Right cardiac atrium (tissue), 5 donors: ENCODE measurements at regions not wholly inside any gene's neighbourhood (a gene's known extent, or its start where the extent isn't known, plus 50 kb on each side); places are given as distances from the start of the nearest gene placed in this dataset.

ENCODE experiments used
- ATAC-seq, 2 donors: fragments of 200-7000 bp; cut with Tn5 transposase; one replicate each; pipeline versions ENCODE4 v1.8.0 to v1.9.1; 2020; ENCODE audit warnings: moderate library complexity in 2 of 2, mild to moderate bottlenecking in 1 of 2
- DNase-seq, 3 donors: peaks; one replicate each; pipeline ENCODE4 v3.0.0-alpha.2; 2020
- H3K27ac ChIP-seq: one replicate; pipeline ENCODE4 v1.5.1; 2013; ENCODE audit warnings: mild to moderate bottlenecking, low read length, control low read depth, moderate library complexity
- H3K27me3 ChIP-seq: one replicate; pipeline ENCODE4 v1.6.1; 2013; ENCODE audit not compliant: control insufficient read depth, insufficient read depth
- H3K4me1 ChIP-seq: one replicate; pipeline ENCODE4 v1.6.1; 2013; ENCODE audit warnings: low read length; ENCODE audit not compliant: control insufficient read depth, insufficient read depth
- H3K4me3 ChIP-seq: one replicate; pipeline ENCODE4 v1.5.1; 2013; ENCODE audit warnings: low read length, control low read depth
- H3K9me3 ChIP-seq: one replicate; pipeline ENCODE4 v1.6.1; 2013; ENCODE audit warnings: low read length; ENCODE audit not compliant: control insufficient read depth
- WGBS: extraction: QIAGEN DNeasy Blood & Tissue Kit; methylation state at CpG from one replicate; pipeline ENCODE4 v1.1.7; 2013; 5-methylcytosine and 5-hydroxymethylcytosine counted together
- intact Hi-C, 4 donors: fragments of 100-400 bp; cut with DNase I; formaldehyde crosslinking; loops; one replicate each; pipeline versions ENCODE4 v1.11.0 to v1.14.0; 2022 to 2023
- donor health status: healthy with polysubstance abuse.
- donor health status: DM: no; HTN: yes; CAD: no.
- donor health status: DM: no; HTN: no; CAD: no.
- donor health status: DM: no; HTN: yes; CAD: no; lungs with severe emphysema.
- donor health status: DM: yes; HTN: yes; CAD: no.

DNA sequence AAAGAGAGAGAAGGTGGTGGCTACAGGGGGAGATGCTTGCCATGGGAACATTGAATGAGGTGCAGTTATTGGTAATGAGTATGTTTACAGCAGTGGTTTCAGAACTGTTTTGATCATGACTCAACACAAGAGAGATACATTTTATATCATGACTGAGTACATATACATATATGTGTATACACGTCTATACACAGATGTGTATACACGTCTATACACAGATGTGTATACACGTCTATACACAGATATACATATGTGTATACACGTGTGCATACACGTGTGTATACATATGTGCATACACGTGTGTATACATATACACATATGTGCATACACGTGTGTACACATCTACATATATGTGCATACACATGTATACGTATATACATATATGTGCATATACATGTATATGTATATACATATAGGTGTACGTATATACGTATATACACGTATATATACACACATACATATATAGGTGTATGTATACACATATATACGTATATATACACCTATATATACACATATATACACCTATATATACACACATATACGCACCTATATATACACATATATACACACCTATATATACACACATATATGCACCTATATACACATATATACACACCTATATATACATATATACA, 518.5 kb downstream of the TSN start:
- H3K4me1 ChIP-seq, result no peaks in the 10 kb centered on the region
- 88% methylated on average over 11 of the region's 13 CpGs for WGBS

DNA sequence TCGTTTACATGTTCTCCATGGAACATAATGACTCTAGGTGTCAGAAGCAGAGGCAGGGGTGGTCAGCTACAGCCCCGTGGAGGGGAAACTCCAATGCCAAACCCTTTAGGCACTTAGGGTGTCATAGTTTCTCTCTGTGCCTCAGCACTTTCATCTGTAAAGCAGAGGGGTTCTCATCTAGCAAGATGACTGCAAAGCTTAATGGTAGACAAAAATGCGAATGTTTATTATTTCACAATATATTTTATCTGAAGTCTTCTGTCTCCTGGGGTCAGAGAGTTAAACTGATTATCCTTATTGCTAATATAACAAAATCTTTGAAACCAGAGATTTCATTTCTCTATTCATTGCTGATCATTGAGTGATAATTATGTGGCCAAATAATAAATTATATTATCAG, 522.5 kb downstream of the TSN start:
- H3K27ac ChIP-seq, result no peak overlapping the region
- WGBS, result 56% methylated on average over 3 of the region's 3 CpGs
- DNase-seq, result no peak
- no peak overlapping the region for H3K4me3 ChIP-seq
- ATAC-seq, result no peak
- no peaks in the 10 kb centered on the region for H3K27me3 ChIP-seq
- intact Hi-C loops, result no loop called here
- no peaks in the 10 kb centered on the region for H3K4me1 ChIP-seq
- H3K9me3 ChIP-seq, result no peaks in the 10 kb centered on the region

More for the DNA sequence above, 518.5 kb downstream of the TSN start:
- intact Hi-C loops, result no loop called here
- ATAC-seq (no peak), DNase-seq (no peak)
- Histone ChIP-seq H3K27ac (no peak overlapping the region), H3K27me3 (no peaks in the 10 kb centered on the region), H3K4me3 (no peak overlapping the region), H3K9me3 (no peaks in the 10 kb centered on the region)

DNA sequence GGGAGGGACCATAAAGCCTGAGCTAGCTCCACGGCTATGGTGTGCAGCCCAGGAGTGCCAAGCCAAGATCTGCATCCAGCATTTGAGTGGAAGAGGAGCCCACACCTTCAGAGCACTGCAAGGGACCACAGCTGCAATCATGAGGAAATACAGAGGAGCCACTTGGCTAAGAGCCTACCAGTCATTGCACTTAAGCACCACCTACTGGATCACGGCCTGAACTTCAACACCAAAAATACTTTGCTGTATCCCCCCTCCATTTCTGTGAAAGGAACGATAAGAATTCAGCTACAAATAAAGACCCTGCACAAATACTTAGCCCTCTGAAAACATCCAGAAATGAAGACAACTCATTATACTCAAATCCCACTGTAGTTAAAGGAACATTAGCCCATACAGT, 545.3 kb downstream of the TSN start:
- H3K27me3 ChIP-seq, result no peaks in the 10 kb centered on the region
- H3K9me3 ChIP-seq, result no peaks in the 10 kb centered on the region
- H3K27ac ChIP-seq, result no peak overlapping the region
- DNase-seq (no peak), ATAC-seq (no peak)
- H3K4me3 ChIP-seq, result no peak overlapping the region
- 90% methylated on average over 3 of the region's 3 CpGs for WGBS
- intact Hi-C loops, result no loop called here
- no peaks in the 10 kb centered on the region for H3K4me1 ChIP-seq

GRCh38 chr2:122307763-122308162, 552.3 kb downstream of the TSN start:
- no peak for DNase-seq
- Histone ChIP-seq H3K4me1 (no peaks in the 10 kb centered on the region), H3K9me3 (no peaks in the 10 kb centered on the region), H3K27me3 (no peaks in the 10 kb centered on the region), H3K27ac (no peak overlapping the region), H3K4me3 (no peak overlapping the region)
- intact Hi-C loops, result no loop called here
- WGBS, result 56% methylated on average over 8 of the region's 8 CpGs
- ATAC-seq, result no peak

GRCh38 chr2:122315306-122315705, 559.9 kb downstream of the TSN start:
- H3K4me1 ChIP-seq, result no peaks in the 10 kb centered on the region
- no peak overlapping the region for H3K27ac ChIP-seq
- H3K27me3 ChIP-seq, result no peaks in the 10 kb centered on the region
- no peak overlapping the region for H3K4me3 ChIP-seq
- DNase-seq, result no peak
- H3K9me3 ChIP-seq, result no peaks in the 10 kb centered on the region
- 50% methylated on average over 5 of the region's 5 CpGs for WGBS
- no peak for ATAC-seq
- intact Hi-C loops, result no loop called here

DNA sequence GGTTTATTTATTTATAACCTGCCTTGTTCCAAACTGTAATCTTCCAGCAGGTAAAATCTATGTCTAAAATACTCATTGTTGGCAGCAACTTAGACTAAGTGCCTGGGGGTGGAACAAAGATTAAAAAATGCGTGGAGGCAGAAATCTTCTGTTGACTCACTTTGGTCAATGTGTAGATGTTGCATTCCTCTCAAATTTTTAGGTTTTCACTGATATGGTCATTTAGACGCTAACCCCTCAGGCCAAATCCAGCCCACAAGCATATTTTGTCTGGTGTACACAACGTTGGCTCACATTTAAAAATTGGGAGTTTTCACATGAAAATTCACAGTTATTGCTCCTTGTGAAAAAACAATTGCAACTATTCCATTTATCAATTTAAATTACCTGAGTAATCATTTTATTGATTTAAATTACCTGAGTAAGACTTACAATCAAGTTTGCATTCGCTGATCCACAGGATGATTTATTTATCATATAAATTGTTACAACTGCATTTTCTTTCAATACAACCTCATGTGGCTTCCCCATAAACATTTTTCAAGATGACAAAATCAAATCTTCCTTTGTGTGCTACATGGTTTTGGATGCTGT, 564.2 kb downstream of the TSN start:
- Histone ChIP-seq H3K27ac (no peak overlapping the region), H3K4me1 (no peaks in the 10 kb centered on the region), H3K9me3 (no peaks in the 10 kb centered on the region), H3K27me3 (no peaks in the 10 kb centered on the region), H3K4me3 (no peak overlapping the region)
- ATAC-seq, result no peak
- 69% methylated on average over 4 of the region's 4 CpGs for WGBS
- DNase-seq, result no peak
- intact Hi-C loops, result no loop called here

DNA sequence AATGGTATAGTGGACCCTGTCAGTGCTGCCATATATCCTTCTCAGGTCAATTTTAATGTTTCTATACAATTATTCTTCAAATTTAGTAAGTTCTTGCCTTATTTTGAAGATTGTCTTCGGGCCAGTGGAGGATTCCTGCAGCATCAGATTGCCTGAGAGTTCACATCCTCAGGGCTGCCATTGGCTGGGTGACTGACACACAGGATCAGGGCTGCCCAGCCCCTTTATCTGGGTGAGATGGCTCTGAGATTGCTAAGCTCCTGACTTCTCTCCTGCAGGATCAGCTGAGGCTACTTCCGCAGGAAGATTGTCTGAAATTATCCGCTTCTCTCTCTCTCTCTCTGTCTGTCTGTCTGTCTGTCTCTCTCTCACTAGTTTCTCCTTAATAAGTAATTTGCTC, 567.4 kb downstream of the TSN start:
- Histone ChIP-seq H3K4me3 (no peak overlapping the region), H3K4me1 (no peaks in the 10 kb centered on the region), H3K27me3 (no peaks in the 10 kb centered on the region), H3K27ac (no peak overlapping the region), H3K9me3 (no peaks in the 10 kb centered on the region)
- DNase-seq, result no peak
- ATAC-seq, result no peak
- intact Hi-C loops, result no loop called here
- 77% methylated on average over 3 of the region's 3 CpGs for whole genome bisulfite sequencing

DNA sequence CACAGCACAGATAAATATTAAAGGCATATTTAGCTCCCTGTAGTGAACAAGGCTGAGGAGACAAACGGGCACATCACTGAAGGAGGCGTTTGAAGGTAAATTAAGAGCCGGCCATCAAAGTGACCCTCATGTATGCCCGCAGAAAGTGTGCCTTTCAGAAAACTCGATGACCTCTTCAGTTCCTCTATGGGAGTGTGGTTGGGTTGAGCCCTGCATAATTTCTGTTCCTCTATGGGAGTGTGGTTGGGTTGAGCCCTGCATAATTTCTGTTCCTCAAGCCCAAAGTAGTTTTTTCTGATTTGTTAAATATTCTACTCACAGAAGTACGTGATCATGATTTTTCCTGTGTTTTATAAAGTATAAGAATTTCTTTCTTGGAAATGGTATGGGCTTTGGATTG, 568.5 kb downstream of the TSN start:
- WGBS, result 87% methylated on average over 6 of the region's 6 CpGs
- Histone ChIP-seq H3K9me3 (no peaks in the 10 kb centered on the region), H3K4me3 (no peak overlapping the region), H3K27me3 (no peaks in the 10 kb centered on the region), H3K27ac (no peak overlapping the region), H3K4me1 (no peaks in the 10 kb centered on the region)
- ATAC-seq (no peak), DNase-seq (no peak)
- intact Hi-C loops, result no loop called here

- no peak overlapping the region for H3K27ac ChIP-seq
- H3K4me3 ChIP-seq, result no peak overlapping the region
- no peaks in the 10 kb centered on the region for H3K27me3 ChIP-seq
- ATAC-seq (no peak), DNase-seq (no peak)
- intact Hi-C loops, result no loop called here
- H3K4me1 ChIP-seq, result no peaks in the 10 kb centered on the region
- 48% methylated on average over 3 of the region's 3 CpGs for WGBS
- no peaks in the 10 kb centered on the region for H3K9me3 ChIP-seq
Observed at GRCh38 chr2:122326471-122326870, 571.0 kb downstream of the TSN start.

DNA sequence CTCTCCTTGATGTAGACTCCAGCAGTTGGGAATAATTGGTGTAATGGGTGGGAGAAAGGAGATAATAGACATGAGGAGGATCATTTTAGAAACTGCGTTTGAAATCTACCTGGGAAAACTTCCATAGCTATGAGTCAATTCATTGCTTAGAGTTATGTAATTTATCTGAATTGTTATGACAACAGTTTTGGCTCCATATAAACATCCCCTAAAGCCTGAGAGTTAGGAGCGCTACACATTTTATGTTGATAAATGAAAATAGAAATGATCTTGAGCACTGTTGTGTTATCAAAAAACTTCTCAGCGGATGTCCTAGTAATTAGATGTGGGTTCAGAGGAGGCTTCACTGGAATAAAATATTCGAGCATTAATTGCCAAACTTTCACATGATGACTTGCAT, 573.4 kb downstream of the TSN start:
- Histone ChIP-seq H3K4me3 (no peak overlapping the region), H3K9me3 (no peaks in the 10 kb centered on the region), H3K27me3 (no peaks in the 10 kb centered on the region), H3K27ac (no peak overlapping the region), H3K4me1 (no peaks in the 10 kb centered on the region)
- 56% methylated on average over 4 of the region's 4 CpGs for WGBS
- intact Hi-C loops, result no loop called here
- ATAC-seq, result no peak
- no peak for DNase-seq

GRCh38 chr2:122329278-122329677, 573.8 kb downstream of the TSN start:
- ATAC-seq, result no peak
- no peak overlapping the region for H3K4me3 ChIP-seq
- no peaks in the 10 kb centered on the region for H3K27me3 ChIP-seq
- WGBS, result 73% methylated on average over 2 of the region's 2 CpGs
- intact Hi-C loops, result no loop called here
- no peaks in the 10 kb centered on the region for H3K9me3 ChIP-seq
- no peak for DNase-seq
- H3K27ac ChIP-seq, result no peak overlapping the region
- H3K4me1 ChIP-seq, result no peaks in the 10 kb centered on the region

DNA sequence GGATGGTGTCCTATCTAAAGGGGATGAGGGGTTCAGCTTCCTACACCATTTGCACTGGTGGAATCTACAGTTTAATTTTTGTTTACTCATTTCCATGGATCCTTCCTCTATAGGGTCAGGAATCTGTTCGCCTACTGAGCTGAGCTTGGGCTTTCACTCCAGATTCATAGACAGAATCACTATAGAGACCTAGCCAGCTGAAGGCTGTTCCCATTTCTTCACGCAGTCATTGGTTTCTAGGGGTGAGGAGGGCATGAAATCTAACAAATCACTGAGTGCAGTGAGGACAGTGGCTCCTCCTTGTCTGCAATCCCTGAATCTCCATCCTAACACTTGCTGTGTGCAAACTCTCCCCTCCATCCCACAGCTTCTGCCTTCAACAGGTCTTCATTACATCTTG, 578.5 kb downstream of the TSN start:
- H3K9me3 ChIP-seq, result no peaks in the 10 kb centered on the region
- DNase-seq, result no peak
- no peak overlapping the region for H3K4me3 ChIP-seq
- intact Hi-C loops, result no loop called here
- ATAC-seq, result no peak
- H3K27ac ChIP-seq, result no peak overlapping the region
- WGBS, result 91% methylated on average over 2 of the region's 2 CpGs
- H3K27me3 ChIP-seq, result no peaks in the 10 kb centered on the region
- no peaks in the 10 kb centered on the region for H3K4me1 ChIP-seq
